GM21528 (cell line): ENCODE measurements at regions not wholly inside any gene's neighbourhood (a gene's known extent, or its start where the extent isn't known, plus 50 kb on each side); places are given as distances from the start of the nearest gene placed in this dataset.
"Not testable (repeated sequence)": the region's sequence is repeated elsewhere in the genome, so short reads cannot be mapped to it uniquely, and the experiment has no call there.

ENCODE experiments used
- ATAC-seq: cut with Tn5 transposase; IDR thresholded peaks from one replicate; pipeline ENCODE4 v1.9.1; 2021; ENCODE audit warnings: mild to moderate bottlenecking, moderate library complexity; ENCODE audit not compliant: unreplicated experiment, low FRiP score

- no peak for ATAC-seq
These were observed 1250.5 kb downstream of the TYW1 start for GRCh38 chr7:68247126-68247525.

- no peak for ATAC-seq
These were observed 1250.9 kb downstream of the TYW1 start for GRCh38 chr7:68247571-68247970.

GRCh38 chr7:68248973-68249372 is 1252.3 kb downstream of the TYW1 start:
- ATAC-seq = no peak

- no peak for ATAC-seq
These were observed 1253.0 kb downstream of the TYW1 start for GRCh38 chr7:68249611-68250010.

- no peak for ATAC-seq
These were observed 1253.5 kb downstream of the TYW1 start for GRCh38 chr7:68250143-68250542.

GRCh38 chr7:68254815-68255214 is 1258.2 kb downstream of the TYW1 start:
- not testable (repeated sequence) for ATAC-seq

GRCh38 chr7:68256295-68256694 is 1259.7 kb downstream of the TYW1 start:
- no peak for ATAC-seq

DNA sequence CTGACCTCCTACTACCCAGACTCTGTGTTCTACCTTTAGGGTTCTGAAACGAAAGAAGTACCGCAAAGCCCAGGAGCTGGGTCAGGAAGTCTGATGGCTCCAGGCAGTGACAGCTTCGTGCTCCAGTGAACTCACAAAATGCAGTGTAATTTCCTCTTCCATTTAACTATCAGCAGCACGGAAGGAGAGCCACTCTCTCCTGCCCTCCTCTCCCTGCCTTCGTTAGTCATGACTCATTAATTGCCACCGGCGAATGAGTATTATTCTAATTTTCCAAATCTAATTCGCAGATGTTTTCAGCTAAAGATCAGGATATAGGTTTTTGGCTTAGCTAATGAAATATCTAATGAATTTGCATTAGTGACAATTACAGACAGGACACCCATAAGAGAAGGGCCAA is 1262.0 kb downstream of the TYW1 start:
- no peak for ATAC-seq

- ATAC-seq = no peak
These were observed 1268.6 kb downstream of the TYW1 start for GRCh38 chr7:68265258-68265657.

- ATAC-seq = no peak
These were observed 1269.5 kb downstream of the TYW1 start for GRCh38 chr7:68266004-68266579.

GRCh38 chr7:68267486-68267885 is 1270.9 kb downstream of the TYW1 start:
- ATAC-seq = no peak

- ATAC-seq = no peak
These were observed 1272.8 kb downstream of the TYW1 start for GRCh38 chr7:68269405-68269804.

GRCh38 chr7:68272507-68272906 is 1275.9 kb downstream of the TYW1 start:
- no peak for ATAC-seq

GRCh38 chr7:68276725-68277124 is 1280.1 kb downstream of the TYW1 start:
- ATAC-seq = no peak

DNA sequence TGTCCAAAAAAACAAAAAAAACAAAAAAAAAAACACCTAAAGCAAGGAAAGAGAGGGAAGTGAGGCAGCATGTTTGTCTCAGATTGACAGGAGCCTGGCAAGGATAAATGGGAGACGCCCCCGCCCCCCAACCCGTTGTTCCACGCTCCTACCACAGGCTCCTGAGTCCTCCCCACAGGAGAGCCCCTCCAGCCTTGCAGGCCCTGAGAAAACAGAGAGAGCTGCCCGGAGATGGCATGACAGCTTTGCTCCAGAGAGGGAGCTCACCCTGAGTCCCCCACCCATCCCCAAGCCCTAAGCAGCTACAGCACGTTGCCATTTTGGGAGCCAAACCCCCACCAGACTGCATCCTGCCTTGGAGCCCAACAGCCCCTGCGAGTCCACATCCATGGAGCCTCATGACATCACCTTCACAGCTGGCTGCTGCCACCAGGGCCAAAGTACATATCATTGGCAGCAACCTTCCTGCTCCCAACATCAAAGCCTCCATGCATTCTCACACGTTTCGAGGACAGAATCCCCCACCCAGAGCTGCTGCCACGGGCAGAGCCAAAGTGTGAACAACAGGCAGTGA is 1283.3 kb downstream of the TYW1 start:
- no peak for ATAC-seq

DNA sequence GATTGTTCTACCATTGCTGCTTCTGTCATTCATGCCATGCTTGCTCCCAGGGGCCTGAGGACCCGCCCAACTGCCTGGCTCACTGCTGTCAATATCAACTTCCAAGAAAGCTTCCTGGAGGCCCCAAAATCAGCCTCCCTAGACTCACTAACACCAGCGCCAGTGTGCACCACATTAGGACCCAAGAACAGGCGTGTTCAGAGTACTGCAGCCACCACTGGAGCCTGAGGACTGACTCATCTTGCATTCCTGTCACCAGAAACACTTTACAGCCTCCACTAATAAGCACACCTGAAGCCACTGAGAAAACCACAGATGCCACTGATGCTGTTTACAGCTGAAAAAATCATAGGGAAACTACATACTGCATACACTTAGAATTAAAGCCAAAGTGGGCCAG is 1284.3 kb downstream of the TYW1 start:
- ATAC-seq = no peak

DNA sequence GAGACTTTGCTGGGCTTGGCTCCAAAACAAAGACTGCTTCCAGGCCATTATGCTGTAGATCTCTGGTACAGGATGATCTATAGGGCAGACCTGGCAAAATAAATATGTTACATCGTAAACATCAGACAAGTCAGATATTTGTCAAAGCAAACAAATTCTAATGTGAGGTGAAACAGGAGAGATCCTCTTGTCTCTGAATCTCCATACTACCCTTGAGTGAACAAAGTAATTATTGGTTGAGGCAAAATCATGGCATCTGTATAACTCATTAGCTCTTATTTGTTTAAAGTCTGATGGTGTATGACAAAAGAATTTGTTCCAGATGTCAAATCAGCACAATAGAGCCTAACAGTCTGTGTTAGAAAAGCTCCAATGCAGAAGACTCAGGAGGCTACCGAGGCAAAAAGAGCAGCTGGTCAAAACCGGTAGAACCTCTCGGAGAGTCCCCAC is 1291.5 kb downstream of the TYW1 start:
- no peak for ATAC-seq

DNA sequence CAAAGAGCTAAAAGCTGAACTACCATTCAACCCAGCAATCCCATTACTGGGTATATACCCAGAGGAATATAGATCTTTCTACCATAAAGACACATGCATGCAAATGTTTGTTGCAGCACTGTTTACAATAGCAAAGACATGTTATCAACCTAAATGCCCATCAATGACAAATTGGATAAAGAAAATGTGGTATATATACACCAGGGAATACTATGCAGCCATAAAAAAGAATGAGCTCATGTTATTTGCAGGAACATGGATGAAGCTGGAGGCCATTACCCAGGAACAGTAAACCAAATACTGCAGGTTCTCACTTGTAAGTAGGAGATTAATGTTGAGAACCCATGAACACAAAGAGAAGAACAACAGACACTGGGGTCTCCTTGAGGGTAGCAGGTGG is 1295.1 kb downstream of the TYW1 start:
- ATAC-seq = no peak

- no peak for ATAC-seq
These were observed 1298.8 kb downstream of the TYW1 start for GRCh38 chr7:68295386-68295785.

DNA sequence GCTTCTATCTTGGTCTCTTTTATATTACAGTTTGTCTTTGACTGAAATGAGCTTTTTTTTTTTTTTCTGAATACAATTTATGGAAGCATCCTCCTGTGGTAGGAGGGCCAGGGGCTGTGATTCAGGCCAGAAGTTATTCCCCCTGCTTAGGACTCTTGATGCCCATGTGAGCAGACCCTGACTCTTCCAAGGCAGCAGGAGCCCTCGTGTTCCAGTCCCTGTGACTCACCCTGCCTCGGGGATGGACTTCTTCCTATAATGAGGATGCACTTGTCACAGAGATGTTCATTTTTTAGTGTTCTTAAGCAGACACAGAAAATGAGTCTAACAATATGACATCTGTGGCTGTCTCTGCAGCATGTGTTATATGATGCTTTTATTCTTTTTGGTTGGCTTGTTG is 1293.7 kb upstream of the AUTS2 start:
- ATAC-seq = no peak

GRCh38 chr7:68306692-68307107 is 1291.6 kb upstream of the AUTS2 start:
- no peak for ATAC-seq

DNA sequence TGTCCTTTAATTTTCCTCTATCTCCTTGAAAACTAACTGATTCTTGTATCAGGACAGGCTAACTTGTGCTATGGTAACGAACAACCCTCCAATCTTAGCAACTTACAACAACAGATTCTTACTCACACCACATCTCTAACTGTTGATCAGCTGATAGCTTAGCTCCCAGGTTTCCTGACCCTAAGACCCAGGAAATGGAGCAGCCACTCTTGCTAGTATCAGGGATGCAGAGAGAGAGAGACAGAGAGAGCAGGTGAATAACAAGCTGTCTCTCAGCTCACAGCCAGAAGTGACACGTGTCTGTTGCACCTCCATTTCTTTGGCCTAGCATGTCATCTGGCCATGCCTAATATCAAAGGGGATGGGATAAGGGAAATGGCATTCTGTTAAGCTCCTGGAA is 1289.0 kb upstream of the AUTS2 start:
- ATAC-seq = no peak

GRCh38 chr7:68309806-68310205 is 1288.5 kb upstream of the AUTS2 start:
- no peak for ATAC-seq
